Sigmoid colon (tissue), 6 donors: ENCODE measurements at regions not wholly inside any gene's neighbourhood (a gene's known extent, or its start where the extent isn't known, plus 50 kb on each side); places are given as distances from the start of the nearest gene placed in this dataset.

Experiments used
- DNase-seq: peaks from one replicate; pipeline ENCODE4 v3.0.0-alpha.2; 2019
- H3K27ac ChIP-seq, 4 donors: fragments of 200-600 bp; sonication (generic); one replicate each; pipeline ENCODE4 v1.5.1; 2016 to 2019; ENCODE audit warnings: mild to moderate bottlenecking in 1 of 4
- H3K27me3 ChIP-seq, 3 donors: fragments of 200-600 bp; sonication (generic); one replicate each; pipeline ENCODE4 v1.5.1; 2019; ENCODE audit warnings: mild to moderate bottlenecking in 1 of 3
- H3K36me3 ChIP-seq, 4 donors: fragments of 200-600 bp; sonication (generic); one replicate each; pipeline ENCODE4 v1.5.1; 2016 to 2019
- H3K4me1 ChIP-seq, 4 donors: fragments of 200-600 bp; sonication (generic); one replicate each; pipeline ENCODE4 v1.5.1; 2017 to 2019
- H3K4me3 ChIP-seq, 4 donors: fragments of 200-600 bp; sonication (generic); one replicate each; pipeline ENCODE4 v1.5.1; 2017 to 2019; ENCODE audit warnings: mild to moderate bottlenecking in 2 of 4, moderate library complexity in 1 of 4
- H3K9me3 ChIP-seq, 4 donors: fragments of 200-600 bp in 3 of 4; sonication (generic) in 3 of 4; one replicate each; pipeline versions ENCODE4 v1.5.1 to v1.6.1; 2013 to 2019
- CTCF ChIP-seq, 4 experiments: fragments of 450-650 bp in 3 of 4; fragments of 200-600 bp in 1 of 4; IDR thresholded peaks; one replicate each; pipeline ENCODE4 v1.5.1; 2016 to 2019; ENCODE audit warnings: antibody characterized with exemption in 4 of 4, mild to moderate bottlenecking in 3 of 4, moderate library complexity in 2 of 4
- EP300 ChIP-seq, 4 donors: sonication (generic); formaldehyde crosslinking; IDR thresholded peaks; one replicate each; pipeline ENCODE4 v1.6.1; 2017; ENCODE audit warnings: antibody characterized with exemption in 4 of 4
- POLR2A ChIP-seq, 2 donors: fragments of 450-650 bp; IDR thresholded peaks; one replicate each; pipeline ENCODE4 v1.6.1; 2016; ENCODE audit warnings: antibody characterized with exemption in 2 of 2, mild to moderate bottlenecking in 2 of 2, moderate library complexity in 2 of 2
- POLR2AphosphoS5 ChIP-seq, 4 donors: sonication (generic); formaldehyde crosslinking; IDR thresholded peaks; one replicate each; pipeline ENCODE4 v1.6.1; 2017; ENCODE audit warnings: antibody characterized with exemption in 4 of 4
- WGBS, 2 donors: extraction: QIAGEN DNeasy Blood & Tissue Kit; methylation state at CpG; one replicate each; pipeline ENCODE4 v1.1.7; 2013; 5-methylcytosine and 5-hydroxymethylcytosine counted together
- intact Hi-C: fragments of 100-400 bp; cut with DNase I; formaldehyde crosslinking; loops from one replicate; pipeline ENCODE4 v1.15.1; 2023
- donor health status: healthy with polysubstance abuse.
- donor health status: healthy.

- TF ChIP-seq POLR2AphosphoS5 (IDR thresholded peaks at IDR 0.05) (no peak), EP300 (IDR thresholded peaks at IDR 0.05) (no peak), CTCF (IDR thresholded peaks at IDR 0.05) (no peak), POLR2A (IDR thresholded peaks at IDR 0.05) (no peak)
- Histone ChIP-seq H3K4me1 (peaks cover 0 to 7% (median 0%) of the 10 kb centered on the region in 4 donors), H3K36me3 (no peaks in the 10 kb centered on the region), H3K27ac (no peak overlapping the region), H3K4me3 (no peak overlapping the region), H3K9me3 (no peaks in the 10 kb centered on the region), H3K27me3 (no peaks in the 10 kb centered on the region)
- intact Hi-C loops, result no loop called here
- 86 to 91% methylated on average over 3 of the region's 3 CpGs for WGBS, 2 donors
- no peak for DNase-seq
Measured at GRCh38 chr6:147621263-147621662, 112.8 kb downstream of the SAMD5 start.

GRCh38 chr6:147621961-147622360 lies 113.5 kb downstream of the SAMD5 start:
- DNase-seq, result no peak
- Histone ChIP-seq H3K27me3 (no peaks in the 10 kb centered on the region), H3K4me1 (peaks cover 0 to 7% (median 0%) of the 10 kb centered on the region in 4 donors), H3K36me3 (no peaks in the 10 kb centered on the region), H3K27ac (no peak overlapping the region), H3K4me3 (no peak overlapping the region), H3K9me3 (no peaks in the 10 kb centered on the region)
- intact Hi-C loops, result no loop called here
- WGBS, 2 donors, result 77 to 79% methylated on average over 2 of the region's 2 CpGs
- TF ChIP-seq POLR2A (IDR thresholded peaks at IDR 0.05), result no peak

- intact Hi-C loops, result no loop called here
- Histone ChIP-seq H3K9me3 (no peaks in the 10 kb centered on the region), H3K36me3 (no peaks in the 10 kb centered on the region), H3K27me3 (no peaks in the 10 kb centered on the region), H3K4me1 (peaks cover 0 to 7% (median 0%) of the 10 kb centered on the region in 4 donors), H3K27ac (no peak overlapping the region), H3K4me3 (no peak overlapping the region)
- WGBS, 2 donors, result 93 to 95% methylated on average over 7 of the region's 7 CpGs
- TF ChIP-seq POLR2A (IDR thresholded peaks at IDR 0.05) (no peak), EP300 (IDR thresholded peaks at IDR 0.05) (no peak)
- no peak for DNase-seq
Measured at GRCh38 chr6:147624946-147625515, 116.5 kb downstream of the SAMD5 start.

- Histone ChIP-seq H3K4me1 (peaks cover 0 to 7% (median 0%) of the 10 kb centered on the region in 4 donors), H3K4me3 (no peak overlapping the region), H3K36me3 (no peaks in the 10 kb centered on the region), H3K9me3 (no peaks in the 10 kb centered on the region), H3K27me3 (no peaks in the 10 kb centered on the region), H3K27ac (no peak overlapping the region)
- DNase-seq, result no peak
- intact Hi-C loops, result no loop called here
- 91% methylated on average over 2 of the region's 2 CpGs for WGBS, 2 donors
- no peak for TF ChIP-seq EP300 (IDR thresholded peaks at IDR 0.05)
- TF ChIP-seq CTCF (IDR thresholded peaks at IDR 0.05), result no peak
- no peak for TF ChIP-seq POLR2AphosphoS5 (IDR thresholded peaks at IDR 0.05)
- no peak for TF ChIP-seq POLR2A (IDR thresholded peaks at IDR 0.05)
Measured at GRCh38 chr6:147625946-147626345, 117.5 kb downstream of the SAMD5 start.

GRCh38 chr6:147627411-147627810 lies 118.9 kb downstream of the SAMD5 start:
- Histone ChIP-seq H3K27me3 (no peaks in the 10 kb centered on the region), H3K4me1 (no peaks in the 10 kb centered on the region), H3K27ac (no peak overlapping the region), H3K36me3 (no peaks in the 10 kb centered on the region), H3K4me3 (no peak overlapping the region), H3K9me3 (no peaks in the 10 kb centered on the region)
- DNase-seq, result no peak
- WGBS, 2 donors, result 66 to 90% methylated on average over 4 of the region's 4 CpGs
- intact Hi-C loops, result no loop called here
- TF ChIP-seq POLR2A (IDR thresholded peaks at IDR 0.05) (no peak), POLR2AphosphoS5 (IDR thresholded peaks at IDR 0.05) (no peak), CTCF (IDR thresholded peaks at IDR 0.05) (no peak), EP300 (IDR thresholded peaks at IDR 0.05) (no peak)

- H3K27me3 ChIP-seq, result no peaks in the 10 kb centered on the region
- no peaks in the 10 kb centered on the region for H3K4me1 ChIP-seq
- no peak for TF ChIP-seq CTCF (IDR thresholded peaks at IDR 0.05)
- no peak for TF ChIP-seq EP300 (IDR thresholded peaks at IDR 0.05)
- WGBS, 2 donors, result 93 to 96% methylated on average over 9 of the region's 9 CpGs
- H3K36me3 ChIP-seq, result no peaks in the 10 kb centered on the region
- H3K27ac ChIP-seq, result no peak overlapping the region
- intact Hi-C loops, result no loop called here
- no peak for DNase-seq
- no peak overlapping the region for H3K4me3 ChIP-seq
- no peaks in the 10 kb centered on the region for H3K9me3 ChIP-seq
Measured at GRCh38 chr6:147633191-147633590, 124.7 kb downstream of the SAMD5 start.
